Ishikawa (cell line): ENCODE measurements at regions not wholly inside any gene's neighbourhood (a gene's known extent, or its start where the extent isn't known, plus 50 kb on each side); places are given as distances from the start of the nearest gene placed in this dataset.

Source experiments
- CEBPB ChIP-seq: IDR thresholded peaks from 2 replicates; pipeline ENCODE4 v1.6.1; 2012
- FOXM1 ChIP-seq: IDR thresholded peaks from 2 replicates; pipeline ENCODE4 v1.6.1; 2012; ENCODE audit warnings: low read depth, borderline replicate concordance

DNA sequence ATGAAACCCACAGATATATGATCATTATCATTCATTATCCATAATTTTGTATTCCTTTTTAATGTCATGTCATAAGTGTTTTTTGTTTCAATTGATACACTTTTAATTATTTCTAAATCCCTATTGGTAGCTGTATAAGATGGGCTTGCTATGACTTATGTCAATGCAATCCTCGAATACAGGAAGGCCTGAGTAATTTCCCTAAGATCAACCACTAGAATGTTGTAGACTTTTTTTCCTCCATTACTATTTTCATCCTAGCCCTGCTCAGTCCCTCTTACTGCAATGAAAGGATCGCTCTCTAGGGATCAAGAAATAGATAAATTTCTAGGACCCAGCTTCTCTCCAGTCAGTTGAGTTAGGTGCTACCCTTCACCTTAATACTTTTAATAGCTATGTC is 186.3 kb downstream of the KCNE4 start:
- no peak for TF ChIP-seq CEBPB
- TF ChIP-seq FOXM1, result no peak
